ENCODE measurements at regions not wholly inside any gene's neighbourhood (a gene's known extent, or its start where the extent isn't known, plus 50 kb on each side); places are given as distances from the start of the nearest gene placed in this dataset.
"Not testable (repeated sequence)": the region's sequence is repeated elsewhere in the genome, so short reads cannot be mapped to it uniquely, and the experiment has no call there.

DNA sequence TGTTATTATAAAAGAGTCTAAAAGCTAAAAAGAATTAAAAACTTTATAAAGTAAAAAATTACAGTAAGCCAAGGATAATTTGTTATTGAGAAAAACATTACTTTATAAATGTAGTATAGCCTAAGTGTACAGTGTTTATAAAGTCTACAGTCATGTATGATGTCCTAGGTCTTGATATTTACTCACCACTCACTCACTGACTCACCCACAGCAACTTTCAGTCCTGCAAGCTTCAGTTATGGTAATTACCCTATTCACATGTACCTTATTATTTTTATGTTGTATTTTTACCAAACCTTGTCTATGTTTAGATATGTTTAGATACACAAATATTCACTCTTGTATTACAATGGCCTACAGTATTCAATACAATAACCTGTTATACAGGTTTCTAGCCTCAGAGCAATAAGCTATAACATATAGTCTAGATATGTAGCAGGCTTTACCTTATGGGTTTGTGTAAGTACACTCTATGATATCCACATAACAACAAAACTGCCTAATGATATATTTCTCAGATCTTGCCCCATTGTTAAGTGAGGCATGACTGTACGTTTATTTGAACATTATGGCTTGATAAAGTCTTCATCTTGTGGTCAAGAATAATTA lies 113.7 kb upstream of the KITLG start:
- Histone ChIP-seq H3K4me1 (ENCODE audit: control insufficient read depth, insufficient read depth, low read length, poor library complexity, severe bottlenecking) (no peaks in the 10 kb centered on the region), H3K27ac (ENCODE audit: low read depth, low read length, severe bottlenecking) (no peak overlapping the region), H3K36me3 (ENCODE audit: control insufficient read depth, insufficient read depth, low read length) (no peaks in the 10 kb centered on the region), H3K4me3 (ENCODE audit: extremely low read depth, insufficient read depth, low read length, poor library complexity, severe bottlenecking) (no peak overlapping the region), H3K9me3 (ENCODE audit: control insufficient read depth, low read length) (peaks cover 5% of the 10 kb centered on the region)
- WGBS, 2 experiments (ENCODE audit: insufficient coverage in 2 of 2): no CpG with 5 or more reads among the region's 1 CpG

DNA sequence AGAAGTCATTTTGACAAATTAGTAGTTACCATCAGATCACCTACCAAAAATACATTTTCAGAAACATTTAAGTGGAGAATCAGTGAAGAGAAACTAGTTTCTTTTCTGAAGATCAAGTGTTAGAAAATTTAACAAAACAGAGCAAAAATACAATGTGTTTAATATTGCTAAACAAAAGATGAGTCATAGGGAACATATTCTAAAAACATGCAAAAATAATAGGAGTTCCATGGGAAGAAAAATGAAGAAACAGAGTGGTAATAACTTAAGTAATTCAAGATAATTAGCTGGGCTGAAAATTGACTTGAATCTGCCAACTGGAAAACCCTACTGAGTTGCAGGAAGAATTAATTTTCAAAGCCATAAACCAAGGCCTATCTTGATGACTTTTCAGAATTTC lies 111.5 kb upstream of the KITLG start:
- Histone ChIP-seq H3K4me3 (ENCODE audit: extremely low read depth, insufficient read depth, low read length, poor library complexity, severe bottlenecking) (no peak overlapping the region), H3K9me3 (ENCODE audit: control insufficient read depth, low read length) (peaks cover 5% of the 10 kb centered on the region)

GRCh38 chr12:88684610-88685009 lies 104.3 kb upstream of the KITLG start:
- Histone ChIP-seq H3K36me3 (ENCODE audit: control insufficient read depth, insufficient read depth, low read length) (no peaks in the 10 kb centered on the region), H3K9me3 (ENCODE audit: control insufficient read depth, low read length) (no peaks in the 10 kb centered on the region), H3K4me1 (ENCODE audit: control insufficient read depth, insufficient read depth, low read length, poor library complexity, severe bottlenecking) (no peaks in the 10 kb centered on the region), H3K4me3 (ENCODE audit: extremely low read depth, insufficient read depth, low read length, poor library complexity, severe bottlenecking) (no peak overlapping the region), H3K27ac (ENCODE audit: low read depth, low read length, severe bottlenecking) (no peak overlapping the region)
- WGBS, 2 experiments (ENCODE audit: insufficient coverage in 2 of 2): 80 to 100% methylated on average over 1 of the region's 2 CpGs

More for the DNA sequence above, 111.5 kb upstream of the KITLG start:
- no peaks in the 10 kb centered on the region for H3K36me3 ChIP-seq (ENCODE audit: control insufficient read depth, insufficient read depth, low read length)
- no peaks in the 10 kb centered on the region for H3K4me1 ChIP-seq (ENCODE audit: control insufficient read depth, insufficient read depth, low read length, poor library complexity, severe bottlenecking)
- H3K27ac ChIP-seq (ENCODE audit: low read depth, low read length, severe bottlenecking): no peak overlapping the region

DNA sequence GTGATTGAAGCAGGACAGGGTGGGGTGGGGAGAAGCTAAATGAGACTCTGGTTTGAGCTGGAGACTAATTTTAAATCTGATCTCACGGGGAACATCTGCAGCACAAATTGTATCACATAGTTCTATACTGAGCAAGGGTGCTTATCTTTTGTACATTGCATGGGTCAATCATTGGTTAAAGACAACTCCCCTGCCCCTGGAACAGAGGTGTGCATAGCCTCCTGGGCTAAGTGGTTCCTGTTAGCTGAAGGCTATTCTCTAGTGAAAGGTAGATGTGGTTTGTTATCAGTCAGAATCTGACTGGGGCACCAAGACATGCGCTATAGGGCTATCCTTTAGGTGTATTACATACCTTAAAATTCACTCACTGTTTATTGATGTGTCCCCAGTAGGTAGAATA lies 103.9 kb upstream of the KITLG start:
- no peak overlapping the region for H3K27ac ChIP-seq (ENCODE audit: low read depth, low read length, severe bottlenecking)
- no peaks in the 10 kb centered on the region for H3K9me3 ChIP-seq (ENCODE audit: control insufficient read depth, low read length)
- WGBS, 2 experiments (ENCODE audit: insufficient coverage in 2 of 2): 100% methylated on average over 1 of the region's 2 CpGs; no CpG with 5 or more reads in 1 of the 2 experiments
- no peak overlapping the region for H3K4me3 ChIP-seq (ENCODE audit: extremely low read depth, insufficient read depth, low read length, poor library complexity, severe bottlenecking)
- no peaks in the 10 kb centered on the region for H3K36me3 ChIP-seq (ENCODE audit: control insufficient read depth, insufficient read depth, low read length)
- no peaks in the 10 kb centered on the region for H3K4me1 ChIP-seq (ENCODE audit: control insufficient read depth, insufficient read depth, low read length, poor library complexity, severe bottlenecking)

DNA sequence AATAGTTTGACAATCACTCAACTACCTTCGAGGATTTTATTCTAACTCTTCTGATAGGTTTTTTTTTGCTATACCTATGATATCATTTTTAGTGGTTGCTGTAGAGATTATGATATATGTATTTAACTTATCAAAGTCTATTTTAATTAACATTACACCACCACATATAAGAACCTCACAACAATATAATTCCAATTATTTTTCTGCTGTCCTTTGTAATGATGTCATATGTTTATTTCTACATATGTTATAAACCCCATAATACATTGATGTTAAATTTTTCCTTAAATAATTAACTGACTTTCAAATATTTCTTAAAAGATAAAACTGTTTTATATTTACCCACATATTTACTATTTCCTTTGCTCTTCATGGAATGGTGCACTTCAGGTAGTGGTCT lies 103.4 kb upstream of the KITLG start:
- H3K9me3 ChIP-seq (ENCODE audit: control insufficient read depth, low read length): no peaks in the 10 kb centered on the region
- H3K4me3 ChIP-seq (ENCODE audit: extremely low read depth, insufficient read depth, low read length, poor library complexity, severe bottlenecking): no peak overlapping the region
- H3K27ac ChIP-seq (ENCODE audit: low read depth, low read length, severe bottlenecking): no peak overlapping the region
- H3K36me3 ChIP-seq (ENCODE audit: control insufficient read depth, insufficient read depth, low read length): no peaks in the 10 kb centered on the region
- H3K4me1 ChIP-seq (ENCODE audit: control insufficient read depth, insufficient read depth, low read length, poor library complexity, severe bottlenecking): no peaks in the 10 kb centered on the region
- no CpG with 5 or more reads among the region's 1 CpG for WGBS, 2 experiments (ENCODE audit: insufficient coverage in 2 of 2)

DNA sequence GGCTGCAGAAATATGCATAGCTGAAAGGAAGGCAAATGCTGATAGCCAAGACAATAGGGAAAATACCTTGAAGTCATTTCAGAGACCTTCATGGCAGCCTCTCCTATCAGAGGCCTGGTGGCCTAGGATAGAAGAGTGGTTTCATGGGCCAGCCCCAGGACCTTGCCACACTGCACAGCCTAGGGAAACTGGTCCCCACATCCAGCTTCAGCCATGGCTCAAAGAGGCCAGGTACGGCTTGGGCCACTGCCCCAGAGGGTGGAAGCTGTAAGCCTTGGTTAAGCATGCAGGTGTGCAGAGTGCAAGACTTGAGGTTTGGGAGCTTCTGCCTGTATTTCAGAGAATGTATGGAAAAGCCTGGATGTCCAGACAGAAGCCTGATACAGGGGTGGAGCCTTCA lies 101.0 kb upstream of the KITLG start:
- 80% methylated on average over 1 of the region's 1 CpG; no CpG with 5 or more reads in 1 of the 2 experiments for WGBS, 2 experiments (ENCODE audit: insufficient coverage in 2 of 2)
- no peak overlapping the region for H3K27ac ChIP-seq (ENCODE audit: low read depth, low read length, severe bottlenecking)
- H3K4me3 ChIP-seq (ENCODE audit: extremely low read depth, insufficient read depth, low read length, poor library complexity, severe bottlenecking): no peak overlapping the region
- H3K4me1 ChIP-seq (ENCODE audit: control insufficient read depth, insufficient read depth, low read length, poor library complexity, severe bottlenecking): no peaks in the 10 kb centered on the region
- no peaks in the 10 kb centered on the region for H3K9me3 ChIP-seq (ENCODE audit: control insufficient read depth, low read length)
- no peaks in the 10 kb centered on the region for H3K36me3 ChIP-seq (ENCODE audit: control insufficient read depth, insufficient read depth, low read length)

- H3K4me3 ChIP-seq (ENCODE audit: extremely low read depth, insufficient read depth, low read length, poor library complexity, severe bottlenecking): no peak overlapping the region
- no peaks in the 10 kb centered on the region for H3K9me3 ChIP-seq (ENCODE audit: control insufficient read depth, low read length)
- H3K36me3 ChIP-seq (ENCODE audit: control insufficient read depth, insufficient read depth, low read length): no peaks in the 10 kb centered on the region
- H3K27ac ChIP-seq (ENCODE audit: low read depth, low read length, severe bottlenecking): no peak overlapping the region
- H3K4me1 ChIP-seq (ENCODE audit: control insufficient read depth, insufficient read depth, low read length, poor library complexity, severe bottlenecking): no peaks in the 10 kb centered on the region
Measured at GRCh38 chr12:88677464-88677863, 97.2 kb upstream of the KITLG start.

DNA sequence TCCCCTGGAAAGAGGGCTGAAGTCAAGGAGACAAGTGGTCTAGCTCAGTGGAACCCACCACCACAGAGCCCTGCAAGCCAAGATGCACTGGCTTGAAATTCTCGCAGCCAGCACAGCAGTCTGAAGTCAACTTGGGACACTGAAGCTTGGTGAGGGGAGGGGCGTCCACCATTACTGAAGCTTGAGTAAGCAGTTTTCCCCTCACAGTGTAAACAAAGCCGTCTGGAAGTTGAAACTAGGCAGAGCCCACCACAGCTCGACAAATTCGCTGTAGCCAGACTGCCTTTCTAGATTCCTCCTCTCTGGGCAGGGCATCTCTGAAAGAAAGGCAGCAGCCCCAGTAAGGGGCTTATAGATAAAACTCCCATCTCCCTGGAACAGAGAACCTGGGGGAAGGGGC lies 87.3 kb upstream of the KITLG start:
- not testable (repeated sequence) for H3K36me3 ChIP-seq (ENCODE audit: control insufficient read depth, insufficient read depth, low read length); H3K4me3 ChIP-seq (ENCODE audit: extremely low read depth, insufficient read depth, low read length, poor library complexity, severe bottlenecking); H3K9me3 ChIP-seq (ENCODE audit: control insufficient read depth, low read length)
- Histone ChIP-seq H3K27ac (ENCODE audit: low read depth, low read length, severe bottlenecking) (peak overlapping the region; percentile 81), H3K4me1 (ENCODE audit: control insufficient read depth, insufficient read depth, low read length, poor library complexity, severe bottlenecking) (peaks cover 12% of the 10 kb centered on the region)
- whole genome bisulfite sequencing, 2 experiments (ENCODE audit: insufficient coverage in 2 of 2): 69 to 80% methylated on average over 4 to 5 of the region's 5 CpGs

DNA sequence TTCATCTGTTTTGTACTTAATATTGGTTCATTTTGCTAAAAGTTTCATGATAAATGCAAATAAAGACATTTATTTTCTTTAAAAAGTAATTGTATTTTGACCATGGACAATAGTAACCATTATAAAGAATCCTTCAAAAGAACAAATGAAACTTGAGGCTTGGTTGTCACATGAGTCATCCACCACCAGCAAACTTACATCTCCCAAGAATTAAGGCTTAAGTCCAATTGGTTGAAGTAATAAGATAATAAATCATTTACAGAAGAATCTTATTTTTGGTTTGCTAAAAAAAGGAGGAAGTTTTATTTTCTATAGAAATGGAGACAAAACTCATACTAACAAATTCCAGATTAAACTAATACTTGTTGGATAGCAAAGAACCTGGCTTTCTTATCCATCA lies 84.8 kb upstream of the KITLG start:
- no peaks in the 10 kb centered on the region for H3K9me3 ChIP-seq (ENCODE audit: control insufficient read depth, low read length)
- no peak overlapping the region for H3K4me3 ChIP-seq (ENCODE audit: extremely low read depth, insufficient read depth, low read length, poor library complexity, severe bottlenecking)
- H3K4me1 ChIP-seq (ENCODE audit: control insufficient read depth, insufficient read depth, low read length, poor library complexity, severe bottlenecking): peaks cover 12% of the 10 kb centered on the region
- no peaks in the 10 kb centered on the region for H3K36me3 ChIP-seq (ENCODE audit: control insufficient read depth, insufficient read depth, low read length)
- no peak overlapping the region for H3K27ac ChIP-seq (ENCODE audit: low read depth, low read length, severe bottlenecking)

GRCh38 chr12:88662961-88663360 lies 82.7 kb upstream of the KITLG start:
- H3K27ac ChIP-seq (ENCODE audit: low read depth, low read length, severe bottlenecking): no peak overlapping the region
- H3K9me3 ChIP-seq (ENCODE audit: control insufficient read depth, low read length): no peaks in the 10 kb centered on the region
- no CpG with 5 or more reads among the region's 1 CpG for WGBS, 2 experiments (ENCODE audit: insufficient coverage in 2 of 2)
- H3K36me3 ChIP-seq (ENCODE audit: control insufficient read depth, insufficient read depth, low read length): no peaks in the 10 kb centered on the region
- peaks cover 8% of the 10 kb centered on the region for H3K4me1 ChIP-seq (ENCODE audit: control insufficient read depth, insufficient read depth, low read length, poor library complexity, severe bottlenecking)
- no peak overlapping the region for H3K4me3 ChIP-seq (ENCODE audit: extremely low read depth, insufficient read depth, low read length, poor library complexity, severe bottlenecking)

DNA sequence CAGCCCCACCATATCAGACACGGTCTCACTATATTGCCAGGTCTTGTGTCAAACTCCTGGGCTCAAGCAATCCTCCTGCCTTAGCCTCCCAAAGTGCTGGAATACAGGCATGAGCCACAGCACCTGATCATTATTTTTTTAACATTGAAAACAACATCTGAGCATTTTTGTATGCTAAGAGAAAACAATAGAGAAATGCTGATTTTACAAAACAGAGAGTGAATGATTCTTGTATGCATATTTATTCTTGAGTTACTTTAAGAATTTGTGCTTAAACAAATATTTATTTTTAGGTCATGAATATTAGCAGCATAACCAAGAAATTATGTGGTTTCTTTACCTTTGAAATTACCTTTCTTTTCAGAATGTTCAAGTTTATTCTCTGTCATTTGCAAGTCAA lies 81.8 kb upstream of the KITLG start:
- H3K9me3 ChIP-seq (ENCODE audit: control insufficient read depth, low read length): no peaks in the 10 kb centered on the region
- no peak overlapping the region for H3K27ac ChIP-seq (ENCODE audit: low read depth, low read length, severe bottlenecking)
- 71% methylated on average over 1 of the region's 1 CpG; no CpG with 5 or more reads in 1 of the 2 experiments for WGBS, 2 experiments (ENCODE audit: insufficient coverage in 2 of 2)
- H3K4me1 ChIP-seq (ENCODE audit: control insufficient read depth, insufficient read depth, low read length, poor library complexity, severe bottlenecking): no peaks in the 10 kb centered on the region
- H3K4me3 ChIP-seq (ENCODE audit: extremely low read depth, insufficient read depth, low read length, poor library complexity, severe bottlenecking): no peak overlapping the region
- H3K36me3 ChIP-seq (ENCODE audit: control insufficient read depth, insufficient read depth, low read length): no peaks in the 10 kb centered on the region

DNA sequence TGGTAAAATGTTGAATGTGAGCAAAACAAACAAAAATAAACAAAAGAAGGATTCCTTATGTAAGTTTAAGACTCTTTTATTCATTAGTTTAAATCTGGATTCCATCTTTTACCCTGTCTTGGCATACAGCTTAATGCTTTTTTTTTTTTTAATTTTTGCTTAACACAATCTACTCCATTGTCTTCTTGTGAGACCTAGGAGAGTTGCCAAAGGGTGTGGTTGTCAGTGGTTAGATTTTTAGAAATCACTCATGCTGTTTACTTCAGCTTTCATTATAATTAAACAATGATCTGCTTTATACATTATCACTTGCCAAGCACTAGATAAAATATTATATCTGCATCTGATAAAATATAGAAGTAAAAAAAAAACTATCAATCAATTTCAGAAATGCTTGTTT lies 77.7 kb upstream of the KITLG start:
- no peaks in the 10 kb centered on the region for H3K9me3 ChIP-seq (ENCODE audit: control insufficient read depth, low read length)
- no peaks in the 10 kb centered on the region for H3K4me1 ChIP-seq (ENCODE audit: control insufficient read depth, insufficient read depth, low read length, poor library complexity, severe bottlenecking)
- H3K27ac ChIP-seq (ENCODE audit: low read depth, low read length, severe bottlenecking): no peak overlapping the region
- H3K36me3 ChIP-seq (ENCODE audit: control insufficient read depth, insufficient read depth, low read length): no peaks in the 10 kb centered on the region
- no peak overlapping the region for H3K4me3 ChIP-seq (ENCODE audit: extremely low read depth, insufficient read depth, low read length, poor library complexity, severe bottlenecking)

Data from mesodermal cell (in vitro differentiated cells).